GM19397 (cell line): ENCODE measurements at regions not wholly inside any gene's neighbourhood (a gene's known extent, or its start where the extent isn't known, plus 50 kb on each side); places are given as distances from the start of the nearest gene placed in this dataset.

Experiments
- ATAC-seq: cut with Tn5 transposase; IDR thresholded peaks from one replicate; pipeline ENCODE4 v1.9.1; 2021; ENCODE audit warnings: mild to moderate bottlenecking, moderate library complexity; ENCODE audit not compliant: unreplicated experiment

DNA sequence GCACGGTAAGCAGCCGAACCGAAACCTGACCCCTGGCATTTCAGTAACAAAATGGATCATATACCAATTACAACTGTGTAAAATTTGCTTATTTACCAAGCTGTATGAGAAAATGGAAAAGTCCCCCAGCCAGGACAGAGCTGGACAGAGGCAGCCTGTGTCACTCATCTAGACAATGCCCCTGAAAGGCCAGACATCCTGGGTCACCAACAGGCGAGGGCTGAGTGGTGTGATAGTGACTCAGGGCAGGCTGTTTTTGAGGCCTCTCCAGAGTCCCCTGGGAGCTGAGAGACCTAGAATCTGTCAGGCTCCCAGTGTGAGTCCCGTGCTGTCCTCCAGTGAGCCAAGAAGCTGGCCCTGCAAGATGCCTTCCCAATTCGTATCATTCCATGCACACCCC, 680.4 kb downstream of the TBC1D22A start:
- ATAC-seq, result no peak

DNA sequence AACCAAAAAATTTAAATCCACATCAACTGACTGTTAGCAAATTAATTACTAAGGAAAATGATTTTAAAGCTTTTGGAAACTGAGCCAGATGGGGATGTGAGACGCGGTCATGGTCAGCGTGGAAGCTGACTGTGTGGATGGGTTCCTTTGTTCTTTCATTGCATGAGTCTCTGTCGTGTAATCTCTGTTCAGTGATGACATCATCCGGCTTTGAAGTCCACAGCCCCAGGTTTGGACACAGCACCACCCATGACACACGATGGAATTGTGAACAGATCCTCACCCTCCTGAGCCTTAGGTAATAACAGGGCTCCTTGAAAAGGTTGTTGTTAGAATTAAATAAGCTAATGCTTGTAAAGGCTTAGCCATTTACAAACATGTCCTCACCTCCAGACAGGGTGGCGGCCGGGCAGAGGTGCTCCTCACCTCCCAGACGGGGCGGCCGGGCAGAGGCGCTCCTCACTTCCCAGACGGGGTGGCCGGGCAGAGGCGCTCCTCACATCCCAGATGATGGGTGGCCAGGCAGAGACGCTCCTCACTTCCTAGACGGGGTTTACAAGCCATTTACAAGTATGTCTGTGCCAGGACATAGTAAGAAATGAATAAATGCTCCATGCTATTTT, 677.3 kb downstream of the TBC1D22A start:
- no peak for ATAC-seq

DNA sequence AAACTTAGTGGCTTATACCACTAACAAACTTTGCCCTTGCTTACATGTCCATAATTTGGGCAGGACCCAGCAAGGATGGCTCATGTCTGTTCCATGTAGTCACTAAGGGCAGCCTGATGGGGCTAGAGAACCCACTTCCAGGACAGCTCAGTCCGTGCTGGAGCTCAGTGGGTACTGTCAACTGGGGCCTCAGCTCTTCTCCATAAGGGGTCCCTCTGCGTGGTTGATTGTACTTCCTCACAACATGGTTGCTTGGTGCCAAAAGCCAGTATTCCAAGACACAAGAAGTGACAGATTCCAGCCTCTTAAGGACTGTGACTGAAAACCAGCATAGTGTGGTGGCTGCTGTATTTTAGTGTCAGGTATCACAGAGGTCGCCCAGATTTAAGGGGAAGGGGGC, 675.2 kb downstream of the TBC1D22A start:
- ATAC-seq, result no peak

DNA sequence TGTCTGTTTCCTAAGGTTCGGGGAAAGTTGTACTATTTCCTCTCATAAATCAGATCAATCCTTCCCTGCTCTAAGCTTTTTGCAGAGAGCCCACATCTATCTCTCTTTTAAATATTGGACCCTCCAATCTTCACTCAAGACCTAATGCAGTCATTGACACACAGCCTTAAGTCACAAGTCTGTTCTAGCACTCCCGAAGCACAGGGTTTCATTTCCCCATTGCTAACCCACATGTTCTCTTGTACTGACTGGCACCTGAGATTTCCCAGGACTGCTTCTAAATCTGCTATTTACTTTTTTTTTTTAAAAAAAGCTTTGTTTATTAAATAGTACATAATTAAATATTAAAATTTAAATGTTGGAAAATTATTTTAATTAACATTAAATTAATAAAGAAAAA, 674.7 kb downstream of the TBC1D22A start:
- ATAC-seq, result no peak

DNA sequence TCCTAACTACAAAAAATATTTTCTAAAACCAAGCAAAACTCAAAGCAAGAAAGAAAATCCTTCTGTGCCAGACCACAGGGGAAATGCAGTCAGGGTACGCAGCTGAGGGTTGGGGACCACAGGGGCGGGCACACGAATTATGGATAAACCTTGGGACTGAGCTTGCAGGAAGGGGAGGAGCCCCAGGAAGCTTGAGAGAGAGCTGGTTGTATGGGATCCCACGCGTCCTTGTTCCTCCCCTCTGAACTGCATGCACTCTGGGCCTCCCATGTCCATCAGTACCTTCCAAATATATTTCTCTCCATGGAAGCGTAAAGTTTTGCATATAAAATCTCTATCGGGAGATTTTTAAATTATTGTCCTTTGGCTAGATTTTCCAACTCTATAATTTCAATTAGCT, 673.4 kb downstream of the TBC1D22A start:
- no peak for ATAC-seq

DNA sequence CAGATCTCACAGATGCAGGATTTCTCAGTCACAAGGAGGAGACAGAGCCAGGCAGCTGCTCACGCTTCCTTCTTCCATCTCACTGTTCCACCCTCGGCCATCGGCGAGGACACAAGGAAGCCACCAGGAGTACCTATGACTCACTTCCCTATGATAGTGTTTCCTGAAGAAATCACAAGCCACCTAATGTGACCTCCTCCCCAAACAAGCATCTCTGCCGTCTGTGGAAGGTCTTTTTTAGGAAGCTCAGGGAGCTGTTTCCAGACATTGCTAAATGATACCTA, 672.7 kb downstream of the TBC1D22A start:
- no peak for ATAC-seq

DNA sequence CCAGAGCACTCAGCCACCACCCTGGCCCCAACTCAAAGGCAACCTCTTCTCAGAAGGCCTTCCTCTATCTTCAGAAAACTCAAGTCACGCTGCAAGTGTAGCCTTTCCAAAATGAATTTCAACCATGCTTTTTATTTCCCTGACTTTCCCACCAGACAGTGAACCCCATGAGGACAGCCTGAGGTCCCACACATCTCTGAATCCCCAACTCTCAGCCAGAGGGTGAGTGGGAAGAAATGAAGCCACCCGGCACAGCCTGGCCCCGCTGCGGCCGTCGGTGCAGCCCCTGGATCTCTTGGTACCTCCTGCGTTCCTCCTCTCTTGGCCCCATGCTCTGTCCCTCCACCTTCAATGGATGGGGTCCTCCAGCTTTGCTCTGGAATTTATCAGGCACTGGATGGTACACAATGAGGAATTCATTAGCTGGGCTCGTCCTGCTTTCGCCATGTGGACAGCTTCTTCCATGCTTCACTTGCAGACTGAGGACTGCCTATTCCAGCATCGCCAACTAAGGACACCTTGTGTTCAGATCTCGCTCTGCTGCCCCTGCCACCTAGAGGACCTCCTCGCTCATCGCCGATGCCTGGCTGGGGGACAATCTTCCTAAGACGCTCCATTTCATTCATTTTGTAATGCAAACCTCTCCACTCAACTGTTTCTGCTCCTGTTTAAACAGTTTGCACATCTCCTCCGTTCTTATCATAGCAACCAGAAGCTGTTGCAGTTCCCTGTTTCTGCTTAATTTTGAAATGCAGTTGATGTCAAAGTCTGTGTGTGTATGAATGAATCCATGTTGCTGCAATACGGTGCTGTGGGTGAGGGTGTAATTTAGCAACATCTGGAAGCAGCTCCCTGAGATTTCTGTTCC, 672.1 kb downstream of the TBC1D22A start:
- no peak for ATAC-seq

DNA sequence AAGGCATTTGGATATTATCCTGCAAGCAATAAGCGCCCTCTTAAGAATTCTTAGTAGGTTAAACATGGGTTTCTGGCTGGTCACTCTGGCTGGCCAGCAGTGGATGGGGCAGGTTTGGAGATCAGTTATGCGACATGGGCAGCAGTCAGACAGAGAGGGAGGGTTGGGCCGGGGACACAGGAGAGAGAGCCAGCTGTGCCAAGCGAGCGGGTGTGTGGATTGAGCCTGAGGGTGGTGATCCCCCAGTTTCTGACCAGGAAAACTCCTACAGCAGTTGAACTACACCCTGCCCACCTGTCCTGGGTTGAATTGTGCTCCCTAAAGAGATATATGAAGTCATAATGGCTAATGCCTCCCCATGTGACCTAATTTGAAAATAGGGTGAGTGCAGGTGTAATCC, 671.2 kb downstream of the TBC1D22A start:
- no peak for ATAC-seq

DNA sequence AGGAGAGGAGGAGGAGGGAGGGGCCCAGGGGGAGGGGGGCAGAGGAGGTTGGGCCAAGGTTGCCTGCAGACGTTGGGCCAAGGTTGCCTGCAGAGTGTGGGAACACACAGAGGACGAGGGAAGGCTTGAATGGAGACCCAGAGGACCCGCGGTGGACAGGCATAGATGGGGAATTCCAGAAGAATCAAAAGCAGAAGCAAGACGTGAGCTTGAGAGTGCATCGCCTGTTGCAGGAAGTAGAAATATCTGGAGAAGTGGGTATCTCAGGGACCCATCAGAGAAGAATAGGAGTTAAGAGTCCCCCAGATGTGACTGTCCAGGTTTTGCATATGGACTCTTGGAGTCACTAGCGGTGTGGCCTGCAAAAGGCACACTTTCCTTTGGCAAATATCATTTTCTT, 670.2 kb downstream of the TBC1D22A start:
- no peak for ATAC-seq

DNA sequence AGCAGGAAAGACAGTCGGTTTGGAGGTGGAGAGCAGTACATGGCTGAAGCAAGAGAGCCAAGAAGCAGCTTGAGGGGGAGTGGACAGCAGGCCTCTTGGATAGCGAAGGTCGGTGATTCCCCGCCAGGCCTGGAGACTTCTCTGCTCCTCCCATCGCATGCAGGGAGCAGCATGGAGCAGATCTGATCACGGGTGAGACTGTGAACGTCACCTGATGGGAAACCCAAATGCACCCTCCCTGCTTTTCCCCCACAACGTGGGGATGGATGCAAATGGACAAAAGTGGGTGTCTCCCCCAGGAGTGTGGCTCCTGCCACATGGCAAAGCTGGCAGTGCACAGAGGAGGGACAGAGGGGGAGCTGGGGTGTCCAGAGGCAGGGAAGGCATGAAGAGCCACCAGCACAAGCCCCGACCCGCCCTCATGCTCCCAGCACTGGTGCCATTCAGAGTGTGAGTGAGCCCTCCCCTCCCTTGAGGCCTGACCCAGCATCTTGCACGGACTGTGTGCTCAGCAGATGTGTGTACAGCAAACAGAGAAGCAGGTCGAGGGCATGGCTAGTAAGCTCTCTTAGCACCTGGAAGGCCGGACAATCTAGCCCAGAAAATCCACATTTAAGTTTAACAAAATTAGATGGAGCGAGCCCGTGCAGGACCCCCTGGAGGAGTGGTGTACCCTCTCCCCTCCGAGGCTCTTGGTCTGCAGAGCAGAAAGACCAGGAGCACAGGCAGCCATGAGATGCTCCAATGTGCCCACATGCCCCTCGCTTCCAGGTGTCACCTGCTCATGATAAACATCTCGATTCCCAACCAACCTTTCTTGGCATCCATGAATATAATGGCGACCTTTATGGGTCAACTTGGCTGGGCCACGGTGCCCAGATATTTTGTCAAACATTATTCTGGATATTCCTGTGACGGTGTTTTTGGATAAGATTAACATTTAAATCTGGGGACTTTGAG, 661.7 kb downstream of the TBC1D22A start:
- ATAC-seq, result no peak

DNA sequence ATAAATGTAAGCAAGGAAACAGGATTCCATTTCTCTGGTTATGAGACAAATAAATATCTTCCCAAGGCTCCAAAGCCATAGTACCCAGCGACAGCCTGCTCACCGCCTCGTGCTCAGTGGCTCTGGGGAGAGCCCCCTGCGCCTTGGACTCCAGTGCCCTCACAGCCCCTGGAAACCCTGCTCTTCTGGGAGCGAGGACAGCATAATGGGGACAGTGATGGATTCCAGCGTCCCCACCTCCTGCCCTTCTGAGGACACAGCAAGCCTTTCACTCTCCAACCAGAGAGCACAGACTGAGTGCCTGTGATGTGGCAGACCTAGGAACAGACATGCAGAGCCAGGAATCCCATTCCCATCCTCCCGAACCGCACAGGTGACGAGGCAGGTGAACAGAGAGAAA, 660.8 kb downstream of the TBC1D22A start:
- ATAC-seq, result no peak

DNA sequence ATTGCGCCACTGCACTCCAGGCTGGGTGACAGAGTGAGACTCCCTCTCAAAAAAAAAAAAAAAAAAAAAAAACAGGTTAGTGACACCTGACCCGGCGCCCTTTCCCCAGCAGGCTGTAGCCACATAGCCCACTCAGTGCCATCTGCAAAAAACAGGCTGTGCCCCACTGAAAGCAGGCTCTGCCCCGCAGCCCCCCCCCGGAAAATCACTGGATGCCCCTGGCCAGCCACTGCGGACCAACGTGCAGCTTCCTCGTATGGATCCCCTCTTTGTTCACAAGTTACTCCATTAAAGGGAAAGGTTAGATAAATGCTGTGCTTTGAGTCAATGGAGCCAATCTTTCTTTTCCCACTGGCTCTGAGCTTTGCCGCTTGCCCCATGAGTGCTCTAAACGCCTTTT, 660.3 kb downstream of the TBC1D22A start:
- no peak for ATAC-seq

DNA sequence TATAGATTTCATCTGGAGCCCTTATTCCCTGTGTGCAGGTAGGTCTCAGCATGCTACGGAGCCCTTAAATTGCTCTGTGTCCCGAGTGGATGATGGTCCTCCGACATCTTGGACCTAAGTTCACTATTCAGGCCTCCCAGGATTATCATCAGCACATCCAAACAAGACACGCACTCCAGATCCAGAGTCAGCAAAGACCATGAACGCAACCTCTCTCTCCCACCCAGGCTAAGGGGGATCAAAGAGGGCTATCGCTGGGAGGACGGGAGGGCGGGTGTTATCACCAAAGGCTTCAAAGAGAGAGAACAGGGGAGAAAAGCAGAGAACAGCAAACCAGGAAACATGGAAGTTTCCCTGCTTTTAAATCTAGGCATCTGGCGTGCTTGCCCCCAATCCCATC, 659.4 kb downstream of the TBC1D22A start:
- ATAC-seq, result no peak

DNA sequence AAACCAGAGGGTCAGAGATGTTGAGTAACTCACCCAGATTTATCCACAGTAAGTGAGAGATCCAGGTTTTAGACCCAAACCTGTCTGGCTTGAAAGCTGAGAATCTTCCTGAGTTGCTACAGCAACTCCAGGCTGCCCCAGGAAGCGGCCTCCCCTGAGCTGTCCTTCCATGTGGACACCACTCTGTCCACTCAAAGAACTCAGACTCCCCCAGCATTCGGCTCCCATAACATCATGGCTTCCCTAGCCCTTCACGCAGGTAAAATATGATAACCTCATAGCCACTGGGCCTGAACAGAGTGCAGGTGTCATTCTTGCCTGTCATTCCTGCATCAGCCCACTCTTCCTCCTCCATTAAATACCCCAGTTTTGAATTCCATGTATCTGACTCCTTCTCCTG, 657.8 kb downstream of the TBC1D22A start:
- no peak for ATAC-seq

DNA sequence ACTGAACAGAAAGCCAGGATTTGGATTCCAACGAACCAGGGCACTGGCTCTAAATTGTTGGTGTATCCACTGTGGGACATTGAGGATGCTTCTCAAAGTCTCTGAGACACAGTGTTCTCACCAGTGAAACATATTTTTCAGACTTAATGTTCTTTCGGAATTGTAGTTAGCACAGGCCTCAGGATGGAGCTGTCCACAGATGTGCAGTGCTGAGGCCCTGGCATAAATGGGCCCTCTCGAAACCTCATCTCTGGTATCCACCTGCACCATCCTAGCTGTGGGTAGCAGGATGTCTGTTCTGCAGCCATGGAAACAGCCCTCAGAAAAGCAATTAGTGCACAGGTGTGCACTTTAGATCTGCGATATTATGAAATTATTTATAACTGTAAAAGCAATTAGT, 656.8 kb downstream of the TBC1D22A start:
- no peak for ATAC-seq

DNA sequence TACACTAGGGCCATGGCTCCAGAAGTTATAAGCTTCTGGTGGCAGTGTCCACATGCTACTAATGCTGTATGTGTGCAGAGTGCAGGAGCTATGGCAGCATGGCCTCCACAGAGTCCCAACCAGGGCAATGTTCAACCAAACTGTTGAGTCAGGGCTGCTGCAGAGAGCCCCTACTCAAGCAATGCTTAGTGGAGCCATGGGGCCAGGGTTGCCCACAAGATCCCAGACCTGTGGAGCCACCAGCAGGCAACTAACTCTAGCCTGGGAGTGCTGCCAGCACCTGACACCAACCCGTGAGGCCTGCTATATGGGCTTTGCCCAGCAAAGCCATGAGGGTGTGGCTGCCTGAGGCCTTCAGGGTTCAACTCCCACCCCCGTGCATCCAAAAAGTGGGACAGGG, 655.2 kb downstream of the TBC1D22A start:
- ATAC-seq, result no peak

DNA sequence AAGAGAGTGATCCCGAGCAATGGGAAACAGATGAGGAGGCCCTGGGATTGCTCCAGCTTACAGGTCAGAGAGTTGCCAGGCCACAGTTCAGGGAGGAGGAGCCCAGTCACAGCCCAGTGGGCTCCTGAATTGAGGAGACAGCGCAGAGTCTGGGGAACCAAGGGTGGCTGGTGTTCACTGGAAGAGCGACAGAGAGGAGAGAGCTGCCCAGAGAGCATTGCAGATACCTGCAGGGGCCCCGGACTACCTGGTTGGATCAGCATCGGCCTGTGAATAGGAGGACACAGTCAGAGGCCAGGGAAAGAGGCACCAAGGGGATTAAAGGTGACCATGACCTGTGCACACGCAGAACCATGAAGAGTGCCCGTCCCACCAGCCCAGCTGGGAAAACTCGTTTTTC, 648.6 kb downstream of the TBC1D22A start:
- no peak for ATAC-seq

DNA sequence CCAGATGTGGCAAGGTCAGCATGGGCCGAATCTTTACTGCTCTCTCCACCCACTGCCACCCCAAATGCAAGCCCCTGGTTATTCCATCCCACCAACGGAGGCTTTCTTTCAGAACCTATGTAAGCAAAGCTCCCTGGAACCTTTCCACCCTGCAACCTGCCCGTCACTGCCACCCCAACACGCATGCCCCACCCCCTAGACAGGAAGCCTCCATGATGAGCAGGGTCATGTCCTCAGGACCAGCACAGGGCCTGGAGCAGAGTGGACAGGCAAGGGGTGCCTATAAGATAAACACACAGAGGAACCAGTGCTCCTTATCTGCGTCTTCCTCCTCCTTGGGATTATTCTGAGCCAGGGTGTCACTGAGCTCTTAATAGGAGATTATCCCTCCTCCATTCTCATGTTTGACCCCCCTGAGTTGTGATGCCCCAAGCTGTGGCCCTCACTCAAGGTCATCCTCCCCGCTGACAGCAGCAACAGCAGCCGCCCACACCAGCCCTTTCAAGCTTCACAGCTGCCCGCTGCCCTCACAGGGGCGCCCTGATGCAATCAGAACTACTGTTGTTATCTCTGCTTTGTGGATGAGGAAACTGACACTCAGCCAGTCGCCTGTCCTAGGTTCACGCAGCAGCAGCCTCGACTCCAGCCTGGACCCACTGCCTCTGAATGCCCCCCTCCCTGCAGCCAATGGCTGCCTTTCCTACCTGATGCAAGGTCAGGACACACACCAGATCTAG, 647.3 kb downstream of the TBC1D22A start:
- ATAC-seq, result no peak

DNA sequence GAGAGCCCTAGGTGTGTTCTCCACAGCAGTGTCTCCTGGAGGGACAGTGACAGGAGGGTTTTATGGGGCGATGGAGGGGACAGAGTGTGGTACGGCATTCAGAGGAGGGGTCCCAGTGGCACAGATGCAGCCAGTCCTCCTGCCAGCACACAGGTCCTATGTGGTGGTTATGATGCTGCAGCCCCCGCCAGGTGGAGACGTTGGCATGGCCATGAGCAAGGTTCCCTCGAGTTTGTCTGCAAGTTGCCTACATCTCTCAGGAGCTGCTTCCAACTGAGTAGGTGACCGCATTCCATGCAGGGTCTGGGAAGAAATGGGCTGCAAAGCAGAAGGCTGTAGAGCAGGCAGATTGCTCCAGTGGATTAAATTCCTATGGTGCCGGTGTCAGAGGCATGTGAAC, 646.0 kb downstream of the TBC1D22A start:
- no peak for ATAC-seq

DNA sequence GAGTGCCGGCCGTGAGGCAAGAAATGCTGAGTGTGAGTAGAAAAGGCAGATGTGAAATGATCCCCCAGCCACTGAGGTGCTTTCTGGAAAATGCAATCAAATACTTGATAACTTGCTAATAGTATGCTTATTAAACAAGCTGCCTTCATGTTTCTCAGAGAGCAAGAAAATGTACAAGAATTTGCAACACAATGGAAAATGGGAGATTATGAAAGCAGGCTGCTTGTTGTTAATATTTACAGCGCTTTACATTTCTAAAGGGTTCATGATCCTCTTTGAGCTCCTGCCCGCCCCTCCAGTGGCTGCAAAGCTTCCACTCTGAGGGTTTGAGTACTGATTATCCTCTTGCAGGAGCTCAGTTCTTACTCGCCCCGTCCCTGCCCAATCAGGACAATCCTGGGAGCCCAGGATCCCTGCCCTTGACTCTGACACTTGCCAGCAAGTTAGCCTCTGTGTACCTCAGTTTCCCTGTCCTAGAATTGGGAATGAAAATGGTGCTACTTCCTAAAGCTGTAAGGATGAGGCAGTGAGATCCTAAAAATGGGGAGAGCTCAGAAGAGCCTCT, 645.1 kb downstream of the TBC1D22A start:
- ATAC-seq, result no peak

DNA sequence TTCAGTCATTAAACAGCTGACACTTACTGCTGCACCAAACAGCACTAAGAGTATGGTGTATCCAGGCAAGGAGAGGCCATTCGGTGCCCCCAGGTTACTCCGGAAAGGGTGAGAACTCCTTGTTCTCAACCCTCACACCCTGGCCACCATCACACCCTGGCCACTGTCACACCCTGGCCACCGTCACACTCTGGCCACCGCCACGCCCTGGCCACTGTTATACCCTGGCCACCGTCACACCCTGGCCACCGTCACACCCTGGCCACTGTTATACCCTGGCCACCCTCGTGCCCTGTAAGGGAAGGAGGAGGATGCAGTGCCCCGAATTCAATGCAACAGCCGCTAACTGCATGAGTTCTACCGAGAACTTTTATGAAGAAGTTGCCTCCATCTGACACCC, 644.4 kb downstream of the TBC1D22A start:
- no peak for ATAC-seq
